ENCODE measurements at regions not wholly inside any gene's neighbourhood (a gene's known extent, or its start where the extent isn't known, plus 50 kb on each side); places are given as distances from the start of the nearest gene placed in this dataset.

GRCh38 chr5:73351593-73351992 lies 97.0 kb downstream of the FOXD1 start:
- Histone ChIP-seq H3K4me3 (no peak overlapping the region), H3K9me3 (peaks cover 0 to 49% (median 41%) of the 10 kb centered on the region in 4 donors), H3K27ac (no peak overlapping the region), H3K27me3 (peaks cover 0 to 39% (median 11%) of the 10 kb centered on the region in 3 donors), H3K36me3 (no peaks in the 10 kb centered on the region), H3K4me1 (no peaks in the 10 kb centered on the region)
- WGBS, 5 donors, result 44 to 56% (median 54%) methylated on average over 3 of the region's 3 CpGs
- TF ChIP-seq EP300 (IDR thresholded peaks at IDR 0.05) (no peak), POLR2AphosphoS5 (IDR thresholded peaks at IDR 0.05) (no peak), POLR2A (IDR thresholded peaks at IDR 0.05) (no peak), CTCF (IDR thresholded peaks at IDR 0.05) (no peak)
- DNase-seq, result no peak
- intact Hi-C loops (cut with DNase I; ENCODE audit: low total_unique reads), result no loop called here

- intact Hi-C loops (cut with DNase I; ENCODE audit: low total_unique reads), result no loop called here
- Histone ChIP-seq H3K27me3 (peaks cover 0 to 26% (median 4%) of the 10 kb centered on the region in 3 donors), H3K9me3 (peaks cover 0 to 58% (median 45%) of the 10 kb centered on the region in 4 donors), H3K4me1 (no peaks in the 10 kb centered on the region), H3K27ac (no peak overlapping the region), H3K4me3 (no peak overlapping the region), H3K36me3 (no peaks in the 10 kb centered on the region)
- no peak for DNase-seq
- no peak for TF ChIP-seq POLR2AphosphoS5 (IDR thresholded peaks at IDR 0.05)
- TF ChIP-seq EP300 (IDR thresholded peaks at IDR 0.05), result no peak
- no peak for TF ChIP-seq POLR2A (IDR thresholded peaks at IDR 0.05)
- TF ChIP-seq CTCF (IDR thresholded peaks at IDR 0.05), result no peak
- 86 to 93% (median 91%) methylated on average over 1 of the region's 1 CpG for WGBS, 5 donors
Measured at GRCh38 chr5:73346878-73347408, 101.6 kb downstream of the FOXD1 start.

- intact Hi-C loops (cut with DNase I; ENCODE audit: low total_unique reads), result no loop called here
Measured at GRCh38 chr5:73344835-73345234, 103.7 kb downstream of the FOXD1 start.

GRCh38 chr5:73339711-73340110 lies 108.9 kb downstream of the FOXD1 start:
- no peak for TF ChIP-seq EP300 (IDR thresholded peaks at IDR 0.05)
- TF ChIP-seq POLR2A (IDR thresholded peaks at IDR 0.05), result no peak
- no peak for TF ChIP-seq CTCF (IDR thresholded peaks at IDR 0.05)
- no peak for TF ChIP-seq POLR2AphosphoS5 (IDR thresholded peaks at IDR 0.05)
- intact Hi-C loops (cut with DNase I; ENCODE audit: low total_unique reads), result no loop called here
- H3K27ac ChIP-seq, result no peak overlapping the region
- peaks cover 0 to 75% (median 27%) of the 10 kb centered on the region in 3 donors for H3K27me3 ChIP-seq
- H3K36me3 ChIP-seq, result no peaks in the 10 kb centered on the region
- WGBS, 5 donors, result 89 to 93% (median 91%) methylated on average over 4 of the region's 4 CpGs
- H3K4me1 ChIP-seq, result peaks cover 0 to 4% (median 0%) of the 10 kb centered on the region in 4 donors
- no peak overlapping the region for H3K4me3 ChIP-seq
- no peak for DNase-seq
- peaks cover 0 to 8% (median 7%) of the 10 kb centered on the region in 4 donors for H3K9me3 ChIP-seq

More at GRCh38 chr5:73344835-73345234, 103.7 kb downstream of the FOXD1 start:
- no peak for DNase-seq
- Histone ChIP-seq H3K4me3 (no peak overlapping the region), H3K36me3 (no peaks in the 10 kb centered on the region), H3K9me3 (peaks cover 0 to 46% (median 34%) of the 10 kb centered on the region in 4 donors), H3K4me1 (no peaks in the 10 kb centered on the region), H3K27ac (no peak overlapping the region), H3K27me3 (peaks cover 0 to 39% (median 10%) of the 10 kb centered on the region in 3 donors)
- WGBS, 5 donors, result 76 to 89% (median 86%) methylated on average over 5 of the region's 5 CpGs
- TF ChIP-seq POLR2A (IDR thresholded peaks at IDR 0.05), result no peak
- TF ChIP-seq POLR2AphosphoS5 (IDR thresholded peaks at IDR 0.05), result no peak
- no peak for TF ChIP-seq CTCF (IDR thresholded peaks at IDR 0.05)
- TF ChIP-seq EP300 (IDR thresholded peaks at IDR 0.05), result no peak

Measured in stomach (tissue), 8 donors.